ENCODE measurements at regions not wholly inside any gene's neighbourhood (a gene's known extent, or its start where the extent isn't known, plus 50 kb on each side); places are given as distances from the start of the nearest gene placed in this dataset.

- H3K9me3 Mint-ChIP-seq: no peaks in the 10 kb centered on the region
- H3K27me3 Mint-ChIP-seq: no peaks in the 10 kb centered on the region
- H3K36me3 Mint-ChIP-seq (ENCODE audit: low read depth): no peaks in the 10 kb centered on the region
- ChIA-PET POLR2A (no interaction called here), CTCF (no interaction called here)
- no peak overlapping the region for H3K4me3 Mint-ChIP-seq
- H3K27ac Mint-ChIP-seq: no peak overlapping the region
- no peaks in the 10 kb centered on the region for H3K4me1 Mint-ChIP-seq
- DNase-seq: no peak
Observed at GRCh38 chr7:11298220-11298619, 324.5 kb downstream of the PHF14 start.

GRCh38 chr7:11300241-11300640, 326.6 kb downstream of the PHF14 start:
- Mint-ChIP-seq H3K27me3 (no peaks in the 10 kb centered on the region), H3K4me3 (no peak overlapping the region), H3K9me3 (no peaks in the 10 kb centered on the region), H3K4me1 (no peaks in the 10 kb centered on the region), H3K27ac (no peak overlapping the region), H3K36me3 (ENCODE audit: low read depth) (no peaks in the 10 kb centered on the region)
- ChIA-PET CTCF (no interaction called here), POLR2A (no interaction called here)
- no peak for DNase-seq

- Mint-ChIP-seq H3K9me3 (no peaks in the 10 kb centered on the region), H3K27me3 (no peaks in the 10 kb centered on the region), H3K4me3 (no peak overlapping the region), H3K36me3 (ENCODE audit: low read depth) (no peaks in the 10 kb centered on the region), H3K27ac (no peak overlapping the region), H3K4me1 (no peaks in the 10 kb centered on the region)
- DNase-seq: no peak
- ChIA-PET CTCF (no interaction called here), POLR2A (no interaction called here)
Observed at GRCh38 chr7:11302121-11302520, 328.4 kb downstream of the PHF14 start.

- POLR2A ChIA-PET: no interaction called here
- H3K27me3 Mint-ChIP-seq: no peaks in the 10 kb centered on the region
- no peaks in the 10 kb centered on the region for H3K9me3 Mint-ChIP-seq
- CTCF ChIA-PET: no interaction called here
- no peaks in the 10 kb centered on the region for H3K4me1 Mint-ChIP-seq
- no peak for DNase-seq
- no peak overlapping the region for H3K4me3 Mint-ChIP-seq
- no peaks in the 10 kb centered on the region for H3K36me3 Mint-ChIP-seq (ENCODE audit: low read depth)
- H3K27ac Mint-ChIP-seq: no peak overlapping the region
Observed at GRCh38 chr7:11313801-11314200, 340.1 kb downstream of the PHF14 start.

- Mint-ChIP-seq H3K9me3 (no peaks in the 10 kb centered on the region), H3K27me3 (no peaks in the 10 kb centered on the region), H3K4me3 (no peak overlapping the region), H3K36me3 (ENCODE audit: low read depth) (no peaks in the 10 kb centered on the region), H3K4me1 (no peaks in the 10 kb centered on the region), H3K27ac (no peak overlapping the region)
- POLR2A ChIA-PET: no interaction called here
- CTCF ChIA-PET: no interaction called here
- DNase-seq: no peak
Observed at GRCh38 chr7:11315666-11316258, 342.1 kb downstream of the PHF14 start.

GRCh38 chr7:11317766-11318165, 344.1 kb downstream of the PHF14 start:
- Mint-ChIP-seq H3K4me1 (no peaks in the 10 kb centered on the region), H3K27ac (no peak overlapping the region), H3K4me3 (no peak overlapping the region), H3K36me3 (ENCODE audit: low read depth) (no peaks in the 10 kb centered on the region), H3K9me3 (no peaks in the 10 kb centered on the region), H3K27me3 (no peaks in the 10 kb centered on the region)
- no peak for DNase-seq
- POLR2A ChIA-PET: no interaction called here
- CTCF ChIA-PET: no interaction called here

- H3K27ac Mint-ChIP-seq: no peak overlapping the region
- no peaks in the 10 kb centered on the region for H3K4me1 Mint-ChIP-seq
- no peaks in the 10 kb centered on the region for H3K27me3 Mint-ChIP-seq
- DNase-seq: no peak
- no peaks in the 10 kb centered on the region for H3K9me3 Mint-ChIP-seq
- H3K4me3 Mint-ChIP-seq: no peak overlapping the region
- ChIA-PET POLR2A (no interaction called here), CTCF (no interaction called here)
- H3K36me3 Mint-ChIP-seq (ENCODE audit: low read depth): no peaks in the 10 kb centered on the region
Observed at GRCh38 chr7:11319491-11320274, 346.0 kb downstream of the PHF14 start.

Data from activated CD4-positive, alpha-beta memory T cell treated with anti-CD3 and anti-CD28 coated beads, Interleukin-2, amount 10 ng/mL, durations not matched to agents 7 days and 5 days (primary cell).